Calu3 (cell line): ENCODE measurements at regions not wholly inside any gene's neighbourhood (a gene's known extent, or its start where the extent isn't known, plus 50 kb on each side); places are given as distances from the start of the nearest gene placed in this dataset.

Experiments used
- BruUV-seq: library from RNA; stranded (reverse); fragments of 400-500 nt; replicated peaks from 2 replicates; lab custom pipeline; 2021; lab: Mats Ljungman, UMichigan
- CTCF ChIA-PET: fragments of 300-600 bp; sonication (Branson Sonifier 250); formaldehyde crosslinking; loops from one replicate; lab custom pipeline; 2022; ENCODE audit warnings: antibody characterized with exemption; lab: Charles Lee
- DNase-seq: peaks from one replicate; pipeline ENCODE4 v3.0.0; 2022
- H3K27ac Mint-ChIP-seq: one replicate; pipeline ENCODE4 v1.8.0; 2022; ENCODE audit warnings: mixed read lengths; ENCODE audit not compliant: unreplicated experiment
- H3K27me3 Mint-ChIP-seq: one replicate; pipeline ENCODE4 v1.8.0; 2022; ENCODE audit warnings: mixed read lengths; ENCODE audit not compliant: unreplicated experiment
- H3K36me3 Mint-ChIP-seq: one replicate; pipeline ENCODE4 v1.8.0; 2022; ENCODE audit warnings: mild to moderate bottlenecking, moderate library complexity, mixed read lengths; ENCODE audit not compliant: insufficient read depth, unreplicated experiment
- H3K4me1 Mint-ChIP-seq: one replicate; pipeline ENCODE4 v1.8.0; 2022; ENCODE audit warnings: mild to moderate bottlenecking, low read depth, mixed read lengths; ENCODE audit not compliant: unreplicated experiment
- H3K4me3 Mint-ChIP-seq: one replicate; pipeline ENCODE4 v1.8.0; 2022; ENCODE audit warnings: mild to moderate bottlenecking, low read depth, moderate library complexity, mixed read lengths; ENCODE audit not compliant: unreplicated experiment
- H3K9me3 Mint-ChIP-seq: one replicate; pipeline ENCODE4 v1.8.0; 2022; ENCODE audit warnings: low read depth, mixed read lengths; ENCODE audit not compliant: unreplicated experiment
- intact Hi-C: fragments of 100-400 bp; cut with micrococcal nuclease; formaldehyde crosslinking; loops from one replicate; pipeline ENCODE4 v1.10.0; 2022; ENCODE audit not compliant: unreplicated experiment
- TF ChIP-seq, protein P1 (sequence below): fragments of 200-600 bp; IDR thresholded peaks from one replicate; pipeline ENCODE4 v1.8.0; 2022; ENCODE audit warnings: antibody characterized with exemption; ENCODE audit not compliant: unreplicated experiment

DNA sequence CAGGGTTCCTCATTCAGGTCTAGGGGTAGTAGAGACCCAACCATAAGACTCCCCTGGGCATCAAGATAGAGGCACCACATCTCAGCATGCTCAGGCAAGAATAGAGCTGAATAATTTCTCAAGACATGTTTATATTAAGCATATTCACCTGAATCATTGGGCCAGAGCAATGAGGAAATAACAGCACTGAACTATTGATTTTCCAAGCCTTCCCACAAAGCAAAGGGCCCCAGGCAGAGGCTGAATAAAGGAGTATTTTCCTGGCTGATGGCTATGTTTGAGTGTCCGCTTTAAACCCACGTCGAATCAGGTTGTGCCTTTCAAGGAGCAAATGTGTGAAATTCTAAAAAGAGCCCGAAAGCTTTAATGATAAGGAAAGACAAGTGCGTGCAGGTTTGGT is 129.2 kb downstream of the HSD17B3 start:
- peak; percentile 23 for DNase-seq

DNA sequence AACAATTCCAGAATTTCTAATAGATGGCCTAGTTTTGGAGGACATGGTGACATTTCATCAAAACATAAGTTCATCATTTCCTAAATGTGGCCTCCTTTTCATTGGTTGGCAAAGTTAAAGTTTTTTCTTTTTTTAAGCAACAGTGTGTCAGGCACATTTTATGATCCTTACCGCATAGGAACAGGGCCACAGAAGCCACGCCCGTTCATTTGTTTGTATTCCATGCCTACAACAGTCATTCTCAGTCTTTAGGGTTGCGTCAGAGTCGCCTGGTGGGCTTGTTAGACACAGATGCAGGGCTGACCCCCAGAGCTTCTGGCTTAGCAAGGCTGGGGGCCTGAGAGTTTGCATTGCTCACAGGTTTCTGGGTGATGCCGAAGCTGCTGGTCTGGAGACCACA is 130.2 kb downstream of the HSD17B3 start:
- H3K4me1 Mint-ChIP-seq, result peaks cover 22% of the 10 kb centered on the region
- no peaks in the 10 kb centered on the region for H3K27me3 Mint-ChIP-seq
- no peak overlapping the region for H3K4me3 Mint-ChIP-seq
- H3K9me3 Mint-ChIP-seq, result no peaks in the 10 kb centered on the region
- intact Hi-C loops, result no loop called here
- TF ChIP-seq, protein P1, sequence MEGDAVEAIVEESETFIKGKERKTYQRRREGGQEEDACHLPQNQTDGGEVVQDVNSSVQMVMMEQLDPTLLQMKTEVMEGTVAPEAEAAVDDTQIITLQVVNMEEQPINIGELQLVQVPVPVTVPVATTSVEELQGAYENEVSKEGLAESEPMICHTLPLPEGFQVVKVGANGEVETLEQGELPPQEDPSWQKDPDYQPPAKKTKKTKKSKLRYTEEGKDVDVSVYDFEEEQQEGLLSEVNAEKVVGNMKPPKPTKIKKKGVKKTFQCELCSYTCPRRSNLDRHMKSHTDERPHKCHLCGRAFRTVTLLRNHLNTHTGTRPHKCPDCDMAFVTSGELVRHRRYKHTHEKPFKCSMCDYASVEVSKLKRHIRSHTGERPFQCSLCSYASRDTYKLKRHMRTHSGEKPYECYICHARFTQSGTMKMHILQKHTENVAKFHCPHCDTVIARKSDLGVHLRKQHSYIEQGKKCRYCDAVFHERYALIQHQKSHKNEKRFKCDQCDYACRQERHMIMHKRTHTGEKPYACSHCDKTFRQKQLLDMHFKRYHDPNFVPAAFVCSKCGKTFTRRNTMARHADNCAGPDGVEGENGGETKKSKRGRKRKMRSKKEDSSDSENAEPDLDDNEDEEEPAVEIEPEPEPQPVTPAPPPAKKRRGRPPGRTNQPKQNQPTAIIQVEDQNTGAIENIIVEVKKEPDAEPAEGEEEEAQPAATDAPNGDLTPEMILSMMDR, result no peak
- H3K27ac Mint-ChIP-seq, result no peak overlapping the region
- CTCF ChIA-PET, result no interaction called here
- peaks cover 5% of the 10 kb centered on the region for H3K36me3 Mint-ChIP-seq
- BruUV-seq, result no TSS peak
- no peak for DNase-seq

More for the DNA sequence above, 129.2 kb downstream of the HSD17B3 start:
- CTCF ChIA-PET, result interaction anchor here (0.6 kb wide), 1 partner anchor 1974 kb away, joined by 3 read pairs; no protein-coding TSS in a partner anchor
- Mint-ChIP-seq H3K4me1 (peaks cover 22% of the 10 kb centered on the region), H3K36me3 (peaks cover 5% of the 10 kb centered on the region), H3K27ac (peak overlapping the region; percentile 8), H3K9me3 (no peaks in the 10 kb centered on the region), H3K27me3 (peaks cover 2% of the 10 kb centered on the region), H3K4me3 (no peak overlapping the region)
- intact Hi-C loops, result no loop called here
- BruUV-seq, result no TSS peak
- TF ChIP-seq, protein P1, result no peak

DNA sequence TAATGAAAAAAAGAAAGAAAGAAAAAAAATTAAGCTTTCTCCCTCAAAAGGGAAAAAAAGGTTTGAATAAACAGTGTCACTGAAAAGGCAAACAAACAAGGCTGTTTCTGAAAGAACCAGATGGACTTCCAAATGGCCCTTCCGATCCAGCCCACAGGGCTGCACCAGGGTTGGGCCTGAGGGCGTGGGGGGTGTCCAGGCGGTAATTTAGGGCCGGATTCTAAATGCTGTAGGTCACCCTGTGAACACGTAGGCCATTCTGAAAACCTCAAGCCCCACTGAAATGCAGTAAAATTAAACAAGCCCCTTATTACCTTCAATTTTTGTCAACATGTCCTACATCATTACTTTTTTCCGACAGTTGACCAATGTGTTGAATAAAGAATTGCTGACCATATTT is 132.1 kb downstream of the HSD17B3 start:
- Mint-ChIP-seq H3K4me1 (peaks cover 22% of the 10 kb centered on the region), H3K36me3 (peaks cover 5% of the 10 kb centered on the region), H3K4me3 (no peak overlapping the region), H3K27ac (no peak overlapping the region), H3K9me3 (no peaks in the 10 kb centered on the region), H3K27me3 (no peaks in the 10 kb centered on the region)
- CTCF ChIA-PET, result no interaction called here
- TF ChIP-seq, protein P1, result no peak
- intact Hi-C loops, result no loop called here
- no TSS peak for BruUV-seq
- DNase-seq, result no peak

DNA sequence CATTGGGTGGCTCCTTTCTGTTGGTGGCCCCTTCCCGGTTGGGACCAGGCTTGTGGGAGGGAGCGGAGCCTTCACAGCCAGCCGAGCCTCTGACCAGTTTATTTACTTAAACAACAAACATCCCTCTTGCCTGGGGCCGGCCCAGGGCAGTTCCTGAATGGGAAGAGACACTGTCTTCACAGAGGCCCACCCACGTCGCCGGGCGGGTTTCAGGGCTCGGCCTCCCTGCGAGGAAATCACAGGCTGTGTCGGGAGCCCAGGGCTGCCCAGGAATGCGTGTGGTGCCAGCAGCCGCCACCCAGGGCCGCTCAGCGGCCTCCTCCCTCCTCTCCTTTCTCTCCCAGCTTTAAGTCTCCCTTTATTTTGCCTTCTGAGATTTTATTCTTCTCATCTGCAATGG is 132.5 kb downstream of the HSD17B3 start:
- no TSS peak for BruUV-seq

More for the DNA sequence above, 132.5 kb downstream of the HSD17B3 start:
- intact Hi-C loops, result no loop called here
- H3K9me3 Mint-ChIP-seq, result no peaks in the 10 kb centered on the region
- DNase-seq, result peak; percentile 23
- no peaks in the 10 kb centered on the region for H3K27me3 Mint-ChIP-seq
- H3K36me3 Mint-ChIP-seq, result peaks cover 5% of the 10 kb centered on the region
- CTCF ChIA-PET, result no interaction called here
- H3K27ac Mint-ChIP-seq, result no peak overlapping the region
- no peak overlapping the region for H3K4me3 Mint-ChIP-seq
- TF ChIP-seq, protein P1, result no peak
- peaks cover 22% of the 10 kb centered on the region for H3K4me1 Mint-ChIP-seq
